ENCODE measurements at regions not wholly inside any gene's neighbourhood (a gene's known extent, or its start where the extent isn't known, plus 50 kb on each side); places are given as distances from the start of the nearest gene placed in this dataset.
A peak's percentile ranks its signal among the peaks of the same experiment; 100 is the strongest.

DNA sequence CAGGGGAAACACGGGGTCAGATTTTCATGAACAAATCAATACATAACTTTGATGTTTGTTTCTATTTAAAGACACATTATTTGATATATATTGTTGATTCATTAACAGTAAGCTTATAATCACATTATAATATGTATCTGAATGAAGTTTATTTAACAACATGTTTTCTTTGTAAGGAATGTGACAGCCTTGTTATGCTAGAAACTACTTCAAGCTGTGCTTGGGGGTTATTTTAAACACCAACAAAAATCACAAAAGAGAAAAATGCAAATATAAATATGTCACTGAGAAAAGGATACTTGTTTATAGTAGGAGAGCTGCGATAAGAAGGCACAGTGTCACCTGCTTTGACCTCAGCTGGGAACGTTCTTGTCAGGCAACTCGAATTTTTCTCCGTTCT, 354.6 kb upstream of the AGA start:
- Histone ChIP-seq H4K20me1 (ENCODE audit: insufficient read depth, low read length) (no peaks in the 10 kb centered on the region), H3K27ac (ENCODE audit: low read depth, low read length) (no peak overlapping the region), H3K79me2 (ENCODE audit: insufficient read depth, low read length) (no peaks in the 10 kb centered on the region), H3K4me1 (ENCODE audit: insufficient read depth, low read length) (no peaks in the 10 kb centered on the region), H3K4me3 (ENCODE audit: insufficient read depth, low read length) (no peak overlapping the region), H3K36me3 (ENCODE audit: insufficient read depth, low read length) (no peaks in the 10 kb centered on the region), H3K4me2 (ENCODE audit: insufficient read depth, low read length) (no peak overlapping the region), H3K9me3 (ENCODE audit: low read depth, low read length) (no peaks in the 10 kb centered on the region), H2AFZ (ENCODE audit: low read length) (no peak overlapping the region), H3K27me3 (ENCODE audit: insufficient read depth, low read length) (no peaks in the 10 kb centered on the region)
- DNase-seq (ENCODE audit: insufficient read length, low spot score, missing footprints) = no peak
- TF ChIP-seq, protein P1, sequence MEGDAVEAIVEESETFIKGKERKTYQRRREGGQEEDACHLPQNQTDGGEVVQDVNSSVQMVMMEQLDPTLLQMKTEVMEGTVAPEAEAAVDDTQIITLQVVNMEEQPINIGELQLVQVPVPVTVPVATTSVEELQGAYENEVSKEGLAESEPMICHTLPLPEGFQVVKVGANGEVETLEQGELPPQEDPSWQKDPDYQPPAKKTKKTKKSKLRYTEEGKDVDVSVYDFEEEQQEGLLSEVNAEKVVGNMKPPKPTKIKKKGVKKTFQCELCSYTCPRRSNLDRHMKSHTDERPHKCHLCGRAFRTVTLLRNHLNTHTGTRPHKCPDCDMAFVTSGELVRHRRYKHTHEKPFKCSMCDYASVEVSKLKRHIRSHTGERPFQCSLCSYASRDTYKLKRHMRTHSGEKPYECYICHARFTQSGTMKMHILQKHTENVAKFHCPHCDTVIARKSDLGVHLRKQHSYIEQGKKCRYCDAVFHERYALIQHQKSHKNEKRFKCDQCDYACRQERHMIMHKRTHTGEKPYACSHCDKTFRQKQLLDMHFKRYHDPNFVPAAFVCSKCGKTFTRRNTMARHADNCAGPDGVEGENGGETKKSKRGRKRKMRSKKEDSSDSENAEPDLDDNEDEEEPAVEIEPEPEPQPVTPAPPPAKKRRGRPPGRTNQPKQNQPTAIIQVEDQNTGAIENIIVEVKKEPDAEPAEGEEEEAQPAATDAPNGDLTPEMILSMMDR (IDR thresholded peaks at IDR 0.05; ENCODE audit: extremely low read depth, low read depth, low read length) = no peak

DNA sequence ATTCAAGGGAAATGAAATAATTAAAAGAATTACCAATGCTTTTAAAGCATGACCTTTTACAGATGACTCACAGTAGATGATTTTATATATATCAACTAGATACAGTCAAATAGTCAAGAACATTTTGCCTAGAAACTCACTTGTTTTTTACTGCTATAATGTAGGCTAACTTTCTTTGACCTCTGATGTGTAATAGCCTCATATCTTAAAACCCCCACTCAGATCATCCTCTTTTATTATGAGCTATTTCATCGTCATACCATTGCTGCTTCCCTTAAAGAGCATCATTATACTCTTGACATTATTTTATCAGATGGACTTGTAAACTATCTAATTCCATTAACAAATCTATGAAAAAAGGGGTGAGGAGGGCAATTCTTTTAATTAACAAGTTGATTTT, 355.9 kb upstream of the AGA start:
- Histone ChIP-seq H3K9me3 (ENCODE audit: low read depth, low read length) (no peaks in the 10 kb centered on the region), H3K4me2 (ENCODE audit: insufficient read depth, low read length) (no peak overlapping the region), H3K4me1 (ENCODE audit: insufficient read depth, low read length) (no peaks in the 10 kb centered on the region), H3K27ac (ENCODE audit: low read depth, low read length) (no peak overlapping the region), H3K27me3 (ENCODE audit: insufficient read depth, low read length) (no peaks in the 10 kb centered on the region), H3K79me2 (ENCODE audit: insufficient read depth, low read length) (no peaks in the 10 kb centered on the region), H3K4me3 (ENCODE audit: insufficient read depth, low read length) (no peak overlapping the region), H2AFZ (ENCODE audit: low read length) (no peak overlapping the region), H3K36me3 (ENCODE audit: insufficient read depth, low read length) (no peaks in the 10 kb centered on the region), H4K20me1 (ENCODE audit: insufficient read depth, low read length) (no peaks in the 10 kb centered on the region)
- DNase-seq (ENCODE audit: insufficient read length, low spot score, missing footprints) = no peak
- TF ChIP-seq, protein P1 (IDR thresholded peaks at IDR 0.05; ENCODE audit: extremely low read depth, low read depth, low read length) = no peak

DNA sequence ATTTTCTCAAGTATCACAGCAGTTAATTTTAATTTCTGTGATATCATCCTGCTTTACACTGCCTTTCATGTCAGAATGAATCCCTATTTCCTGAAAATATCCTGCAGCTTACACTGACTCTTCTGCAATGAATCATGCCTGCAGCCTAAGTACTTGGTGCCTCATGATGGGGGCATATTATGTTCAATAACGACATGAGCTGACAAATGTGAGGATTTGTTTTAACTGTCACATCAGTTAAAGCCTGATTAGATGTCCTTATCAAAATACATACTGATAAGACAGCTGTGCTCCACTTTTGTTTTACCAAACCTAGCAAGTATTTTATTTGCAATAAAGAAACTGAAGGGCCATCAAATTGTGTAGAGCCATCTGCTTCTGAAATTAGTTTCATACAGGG, 359.9 kb upstream of the AGA start:
- Histone ChIP-seq H3K4me3 (ENCODE audit: insufficient read depth, low read length) (no peak overlapping the region), H3K4me2 (ENCODE audit: insufficient read depth, low read length) (no peak overlapping the region), H3K79me2 (ENCODE audit: insufficient read depth, low read length) (no peaks in the 10 kb centered on the region), H3K36me3 (ENCODE audit: insufficient read depth, low read length) (no peaks in the 10 kb centered on the region), H2AFZ (ENCODE audit: low read length) (no peak overlapping the region), H3K27me3 (ENCODE audit: insufficient read depth, low read length) (no peaks in the 10 kb centered on the region), H3K27ac (ENCODE audit: low read depth, low read length) (no peak overlapping the region), H3K9me3 (ENCODE audit: low read depth, low read length) (no peaks in the 10 kb centered on the region), H4K20me1 (ENCODE audit: insufficient read depth, low read length) (no peaks in the 10 kb centered on the region), H3K4me1 (ENCODE audit: insufficient read depth, low read length) (no peaks in the 10 kb centered on the region)
- TF ChIP-seq, protein P1 (IDR thresholded peaks at IDR 0.05; ENCODE audit: extremely low read depth, low read depth, low read length) = no peak
- DNase-seq (ENCODE audit: insufficient read length, low spot score, missing footprints) = no peak

DNA sequence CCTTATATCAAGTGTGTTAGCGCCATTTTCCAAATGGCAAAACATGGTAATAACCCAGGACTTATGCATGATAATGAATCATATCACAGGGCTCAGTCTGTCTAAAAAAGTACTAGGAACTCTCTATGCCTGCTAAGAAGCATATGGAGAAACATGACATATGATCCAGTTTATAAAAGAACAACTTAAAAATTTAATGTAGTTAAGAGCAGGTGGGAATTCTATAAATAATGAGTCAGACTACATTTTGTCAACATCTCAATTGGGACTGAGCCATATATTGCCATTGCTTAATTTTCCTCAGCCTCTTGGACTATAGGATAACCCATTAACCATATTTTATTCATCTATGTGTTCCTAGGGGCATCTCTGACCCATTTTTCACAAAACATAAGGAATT, 360.4 kb upstream of the AGA start:
- H4K20me1 ChIP-seq (ENCODE audit: insufficient read depth, low read length) = no peaks in the 10 kb centered on the region
- no peaks in the 10 kb centered on the region for H3K36me3 ChIP-seq (ENCODE audit: insufficient read depth, low read length)
- TF ChIP-seq, protein P1 (IDR thresholded peaks at IDR 0.05; ENCODE audit: extremely low read depth, low read depth, low read length) = no peak
- H3K4me1 ChIP-seq (ENCODE audit: insufficient read depth, low read length) = no peaks in the 10 kb centered on the region
- H3K27me3 ChIP-seq (ENCODE audit: insufficient read depth, low read length) = no peaks in the 10 kb centered on the region
- H3K4me3 ChIP-seq (ENCODE audit: insufficient read depth, low read length) = no peak overlapping the region
- H3K79me2 ChIP-seq (ENCODE audit: insufficient read depth, low read length) = no peaks in the 10 kb centered on the region
- H2AFZ ChIP-seq (ENCODE audit: low read length) = no peak overlapping the region
- no peak overlapping the region for H3K27ac ChIP-seq (ENCODE audit: low read depth, low read length)
- no peaks in the 10 kb centered on the region for H3K9me3 ChIP-seq (ENCODE audit: low read depth, low read length)
- peak; percentile 21 for DNase-seq (ENCODE audit: insufficient read length, low spot score, missing footprints)
- no peak overlapping the region for H3K4me2 ChIP-seq (ENCODE audit: insufficient read depth, low read length)
